ENCODE measurements at regions not wholly inside any gene's neighbourhood (a gene's known extent, or its start where the extent isn't known, plus 50 kb on each side); places are given as distances from the start of the nearest gene placed in this dataset.
"Not testable (repeated sequence)": the region's sequence is repeated elsewhere in the genome, so short reads cannot be mapped to it uniquely, and the experiment has no call there.

- DNase-seq: no peak
- in situ Hi-C loops (cut with MboI; ENCODE audit: low pct_unique_long_range_greater_than_20kb, low sequenced_read_pairs): no loop called here
Measured at GRCh38 chrX:86887341-86887740, 630.3 kb upstream of the KLHL4 start.

- in situ Hi-C loops (cut with MboI; ENCODE audit: low pct_unique_long_range_greater_than_20kb, low sequenced_read_pairs): no loop called here
Measured at GRCh38 chrX:86910027-86910426, 607.6 kb upstream of the KLHL4 start.

GRCh38 chrX:86910602-86911311, 606.8 kb upstream of the KLHL4 start:
- in situ Hi-C loops (cut with MboI; ENCODE audit: low pct_unique_long_range_greater_than_20kb, low sequenced_read_pairs): no loop called here
- no peak for DNase-seq

More at GRCh38 chrX:86910027-86910426, 607.6 kb upstream of the KLHL4 start:
- no peak for DNase-seq

- in situ Hi-C loops (cut with MboI; ENCODE audit: low pct_unique_long_range_greater_than_20kb, low sequenced_read_pairs): no loop called here
- DNase-seq: no peak
Measured at GRCh38 chrX:86914569-86914968, 603.0 kb upstream of the KLHL4 start.

GRCh38 chrX:86917959-86918358, 599.6 kb upstream of the KLHL4 start:
- no peak for DNase-seq
- in situ Hi-C loops (cut with MboI; ENCODE audit: low pct_unique_long_range_greater_than_20kb, low sequenced_read_pairs): no loop called here

- DNase-seq: no peak
- in situ Hi-C loops (cut with MboI; ENCODE audit: low pct_unique_long_range_greater_than_20kb, low sequenced_read_pairs): no loop called here
Measured at GRCh38 chrX:86930419-86930818, 587.2 kb upstream of the KLHL4 start.

- DNase-seq: no peak
- in situ Hi-C loops (cut with MboI; ENCODE audit: low pct_unique_long_range_greater_than_20kb, low sequenced_read_pairs): no loop called here
Measured at GRCh38 chrX:86935988-86936387, 581.6 kb upstream of the KLHL4 start.

GRCh38 chrX:86946569-86946968, 571.0 kb upstream of the KLHL4 start:
- DNase-seq: peak; percentile 20
- in situ Hi-C loops (cut with MboI; ENCODE audit: low pct_unique_long_range_greater_than_20kb, low sequenced_read_pairs): no loop called here

- in situ Hi-C loops (cut with MboI; ENCODE audit: low pct_unique_long_range_greater_than_20kb, low sequenced_read_pairs): no loop called here
- DNase-seq: no peak
Measured at GRCh38 chrX:86964321-86964720, 553.3 kb upstream of the KLHL4 start.

- DNase-seq: no peak
- in situ Hi-C loops (cut with MboI; ENCODE audit: low pct_unique_long_range_greater_than_20kb, low sequenced_read_pairs): no loop called here
Measured at GRCh38 chrX:86981326-86981879, 536.2 kb upstream of the KLHL4 start.

- in situ Hi-C loops (cut with MboI; ENCODE audit: low pct_unique_long_range_greater_than_20kb, low sequenced_read_pairs); DNase-seq: not testable (repeated sequence)
Measured at GRCh38 chrX:86987351-86987750, 530.3 kb upstream of the KLHL4 start.

GRCh38 chrX:87003031-87003430, 514.6 kb upstream of the KLHL4 start:
- in situ Hi-C loops (cut with MboI; ENCODE audit: low pct_unique_long_range_greater_than_20kb, low sequenced_read_pairs): no loop called here
- DNase-seq: no peak

GRCh38 chrX:87005183-87005582, 512.4 kb upstream of the KLHL4 start:
- in situ Hi-C loops (cut with MboI; ENCODE audit: low pct_unique_long_range_greater_than_20kb, low sequenced_read_pairs): no loop called here

GRCh38 chrX:87005885-87006284, 511.7 kb upstream of the KLHL4 start:
- in situ Hi-C loops (cut with MboI; ENCODE audit: low pct_unique_long_range_greater_than_20kb, low sequenced_read_pairs): no loop called here
- DNase-seq: no peak

More at GRCh38 chrX:87005183-87005582, 512.4 kb upstream of the KLHL4 start:
- DNase-seq: no peak

- no peak for DNase-seq
- in situ Hi-C loops (cut with MboI; ENCODE audit: low pct_unique_long_range_greater_than_20kb, low sequenced_read_pairs): no loop called here
Measured at GRCh38 chrX:87006561-87006960, 511.0 kb upstream of the KLHL4 start.

GRCh38 chrX:87017210-87017609, 500.4 kb upstream of the KLHL4 start:
- DNase-seq: no peak
- in situ Hi-C loops (cut with MboI; ENCODE audit: low pct_unique_long_range_greater_than_20kb, low sequenced_read_pairs): no loop called here

- DNase-seq; in situ Hi-C loops (cut with MboI; ENCODE audit: low pct_unique_long_range_greater_than_20kb, low sequenced_read_pairs): not testable (repeated sequence)
Measured at GRCh38 chrX:87033115-87033514, 484.5 kb upstream of the KLHL4 start.

GRCh38 chrX:87045352-87045751, 472.2 kb upstream of the KLHL4 start:
- in situ Hi-C loops (cut with MboI; ENCODE audit: low pct_unique_long_range_greater_than_20kb, low sequenced_read_pairs): no loop called here
- no peak for DNase-seq

- no peak for DNase-seq
- in situ Hi-C loops (cut with MboI; ENCODE audit: low pct_unique_long_range_greater_than_20kb, low sequenced_read_pairs): no loop called here
Measured at GRCh38 chrX:87049567-87049966, 468.0 kb upstream of the KLHL4 start.

- no peak for DNase-seq
- in situ Hi-C loops (cut with MboI; ENCODE audit: low pct_unique_long_range_greater_than_20kb, low sequenced_read_pairs): no loop called here
Measured at GRCh38 chrX:87063642-87064041, 454.0 kb upstream of the KLHL4 start.

GRCh38 chrX:87064502-87064901, 453.1 kb upstream of the KLHL4 start:
- DNase-seq: no peak
- in situ Hi-C loops (cut with MboI; ENCODE audit: low pct_unique_long_range_greater_than_20kb, low sequenced_read_pairs): no loop called here
